ENCODE measurements at regions not wholly inside any gene's neighbourhood (a gene's known extent, or its start where the extent isn't known, plus 50 kb on each side); places are given as distances from the start of the nearest gene placed in this dataset.

- DNase-seq: no peak
Measured at GRCh38 chr2:8402222-8402621, 279.6 kb upstream of the ID2 start.

- no peak for DNase-seq
Measured at GRCh38 chr2:8403876-8404275, 278.0 kb upstream of the ID2 start.

GRCh38 chr2:8405334-8405733 is 276.5 kb upstream of the ID2 start:
- DNase-seq: no peak

GRCh38 chr2:8406271-8406670 is 275.6 kb upstream of the ID2 start:
- no peak for DNase-seq

GRCh38 chr2:8407332-8407731 is 274.5 kb upstream of the ID2 start:
- no peak for DNase-seq

- DNase-seq: peak; percentile 83
Measured at GRCh38 chr2:8408560-8409460, 273.0 kb upstream of the ID2 start.

GRCh38 chr2:8409461-8410260 is 272.2 kb upstream of the ID2 start:
- DNase-seq: no peak

- DNase-seq: no peak
Measured at GRCh38 chr2:8412082-8412481, 269.8 kb upstream of the ID2 start.

- no peak for DNase-seq
Measured at GRCh38 chr2:8412586-8412985, 269.3 kb upstream of the ID2 start.

- DNase-seq: no peak
Measured at GRCh38 chr2:8413589-8414135, 268.2 kb upstream of the ID2 start.

- no peak for DNase-seq
Measured at GRCh38 chr2:8414946-8415879, 266.6 kb upstream of the ID2 start.

- DNase-seq: no peak
Measured at GRCh38 chr2:8416001-8416571, 265.8 kb upstream of the ID2 start.

- DNase-seq: no peak
Measured at GRCh38 chr2:8416849-8417832, 264.7 kb upstream of the ID2 start.

- DNase-seq: no peak
Measured at GRCh38 chr2:8418721-8419120, 263.1 kb upstream of the ID2 start.

- no peak for DNase-seq
Measured at GRCh38 chr2:8421658-8422449, 260.0 kb upstream of the ID2 start.

GRCh38 chr2:8422450-8422800 is 259.4 kb upstream of the ID2 start:
- DNase-seq: no peak

- DNase-seq: peak; percentile 40
Measured at GRCh38 chr2:8424997-8425900, 256.6 kb upstream of the ID2 start.

GRCh38 chr2:8426550-8426949 is 255.3 kb upstream of the ID2 start:
- no peak for DNase-seq

- DNase-seq: no peak
Measured at GRCh38 chr2:8427211-8427610, 254.6 kb upstream of the ID2 start.
